NCI-H2029 (cell line): ENCODE measurements at regions not wholly inside any gene's neighbourhood (a gene's known extent, or its start where the extent isn't known, plus 50 kb on each side); places are given as distances from the start of the nearest gene placed in this dataset.

Source experiments
- DNase-seq: peaks from one replicate; lab custom pipeline; 2025; lab: John Stamatoyannopoulos, UW

GRCh38 chr2:120866071-120866470, 130.4 kb downstream of the GLI2 start:
- DNase-seq, result no peak

GRCh38 chr2:120866483-120867140, 130.9 kb downstream of the GLI2 start:
- no peak for DNase-seq

DNA sequence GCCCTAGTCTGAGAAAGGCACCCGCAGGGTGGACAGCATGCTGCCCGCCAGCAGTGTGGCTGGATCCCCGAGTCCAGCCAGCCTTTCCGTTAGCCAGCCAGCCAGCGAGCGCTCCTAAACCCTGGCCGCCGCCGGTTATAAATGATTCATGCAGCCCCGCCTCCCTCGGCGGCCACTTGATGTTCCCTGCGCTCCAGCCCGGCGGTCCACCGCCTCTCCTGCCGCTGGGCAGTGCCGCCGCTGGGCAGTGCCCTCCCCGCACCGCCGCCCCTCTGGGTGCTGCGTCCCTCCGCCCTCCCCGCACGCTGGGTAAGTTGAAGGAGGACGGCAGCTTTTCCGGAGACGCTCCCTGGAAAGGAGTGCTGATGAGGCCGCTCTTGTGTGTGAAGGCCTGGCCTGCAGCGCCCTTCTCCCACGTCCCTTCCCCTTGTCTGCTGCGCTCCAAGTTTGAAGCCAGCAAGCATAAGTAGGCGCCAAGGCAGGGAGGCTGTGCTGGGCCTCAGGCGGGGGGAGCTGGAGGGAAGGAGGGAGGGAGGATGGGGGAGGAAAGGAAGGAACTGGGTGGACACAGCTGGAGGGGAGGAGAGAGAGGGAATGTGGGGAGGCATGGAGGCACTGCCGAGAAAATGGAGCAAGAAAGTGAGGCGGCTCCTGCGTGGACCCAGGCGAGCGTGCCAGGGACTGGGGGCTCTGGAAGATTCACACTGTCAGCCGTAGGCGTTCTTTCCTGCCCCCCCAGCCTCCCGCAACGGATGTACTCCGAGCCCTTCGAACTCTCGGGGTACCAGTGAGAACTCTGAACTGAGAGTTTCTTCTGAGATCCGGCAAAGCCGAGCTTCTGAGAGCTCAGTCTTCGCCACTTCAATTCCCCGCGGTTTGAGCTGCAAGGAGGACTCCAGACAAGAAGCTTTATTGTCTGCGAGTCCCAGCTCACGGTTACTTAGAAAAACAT, 131.9 kb downstream of the GLI2 start:
- DNase-seq, result no peak

GRCh38 chr2:120868366-120868765, 132.7 kb downstream of the GLI2 start:
- DNase-seq, result no peak

GRCh38 chr2:120869036-120869729, 133.5 kb downstream of the GLI2 start:
- DNase-seq, result no peak

- DNase-seq, result no peak
These were observed 134.2 kb downstream of the GLI2 start for GRCh38 chr2:120869730-120870466.

DNA sequence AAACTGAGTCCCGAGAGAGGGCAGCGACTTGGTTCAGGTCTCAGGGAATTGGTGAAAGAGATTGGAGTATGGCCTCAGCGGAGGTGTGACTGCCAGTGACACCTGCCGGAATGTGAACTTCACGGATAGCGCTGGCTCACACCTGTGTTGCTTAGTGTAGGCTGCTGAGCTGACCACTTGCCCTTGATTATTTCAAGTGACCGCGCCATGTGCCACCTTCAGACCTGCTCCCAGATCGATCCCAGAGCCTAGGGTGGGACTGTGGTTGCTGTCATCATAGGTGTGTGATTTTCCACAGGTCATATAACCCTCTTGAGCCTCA, 134.8 kb downstream of the GLI2 start:
- DNase-seq, result no peak

GRCh38 chr2:120871016-120871635, 135.5 kb downstream of the GLI2 start:
- no peak for DNase-seq

DNA sequence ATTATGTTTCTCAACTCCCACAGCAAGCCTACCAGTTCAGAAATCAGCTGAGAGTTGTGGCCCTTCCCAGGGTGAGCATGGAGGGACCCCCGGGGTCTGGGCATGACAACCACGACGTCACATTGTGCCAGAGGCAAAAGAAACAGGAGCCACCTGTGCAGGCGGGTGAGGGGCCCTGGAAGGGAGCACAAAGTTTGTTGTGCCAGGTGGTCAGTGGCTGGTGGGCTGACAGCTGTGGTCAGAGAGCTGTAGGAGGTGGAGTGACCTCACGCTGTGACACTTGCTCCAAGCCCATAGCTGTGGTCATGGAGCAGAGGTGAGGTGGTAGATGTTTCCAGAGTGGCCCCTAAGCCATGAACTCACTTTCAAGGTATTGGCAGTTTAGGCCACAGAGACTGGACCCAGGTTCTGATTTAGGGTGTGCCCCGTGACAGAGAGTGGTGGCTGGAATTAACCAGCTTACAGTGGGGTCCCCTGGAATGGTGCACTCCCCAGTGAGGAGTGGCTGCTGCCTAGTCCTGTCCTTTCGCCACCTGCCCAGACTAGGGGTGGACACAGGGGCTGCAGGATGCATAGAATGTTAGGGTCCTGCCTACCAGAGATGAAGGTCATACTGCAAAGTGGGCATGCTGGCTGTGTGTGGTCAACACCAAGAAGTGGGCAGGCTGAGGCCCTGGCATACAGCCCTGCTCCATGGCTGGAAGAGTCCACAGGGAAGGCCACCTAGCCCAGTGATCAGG, 136.4 kb downstream of the GLI2 start:
- DNase-seq, result no peak

GRCh38 chr2:120873958-120874887, 138.6 kb downstream of the GLI2 start:
- DNase-seq, result no peak

DNA sequence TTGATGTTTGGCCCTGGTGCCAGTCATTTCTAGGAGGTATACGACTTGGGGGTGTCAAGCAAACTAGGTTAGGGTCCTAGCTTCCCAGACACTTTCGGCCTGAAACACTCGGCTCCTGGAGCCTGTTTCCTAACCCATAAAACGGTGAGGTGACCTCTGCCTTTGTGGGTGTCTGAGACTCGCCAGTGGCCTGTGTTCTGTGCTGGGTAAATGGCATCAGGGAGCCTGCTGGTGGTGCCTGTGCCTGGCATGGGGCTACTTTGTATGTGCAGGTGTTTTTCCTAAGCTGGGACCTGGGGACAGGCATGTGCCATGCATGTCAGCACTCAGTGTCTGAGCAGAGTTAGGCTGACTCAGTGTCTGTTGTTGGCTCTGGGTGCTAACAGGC, 139.2 kb downstream of the GLI2 start:
- no peak for DNase-seq

GRCh38 chr2:120875431-120875830, 139.8 kb downstream of the GLI2 start:
- no peak for DNase-seq

DNA sequence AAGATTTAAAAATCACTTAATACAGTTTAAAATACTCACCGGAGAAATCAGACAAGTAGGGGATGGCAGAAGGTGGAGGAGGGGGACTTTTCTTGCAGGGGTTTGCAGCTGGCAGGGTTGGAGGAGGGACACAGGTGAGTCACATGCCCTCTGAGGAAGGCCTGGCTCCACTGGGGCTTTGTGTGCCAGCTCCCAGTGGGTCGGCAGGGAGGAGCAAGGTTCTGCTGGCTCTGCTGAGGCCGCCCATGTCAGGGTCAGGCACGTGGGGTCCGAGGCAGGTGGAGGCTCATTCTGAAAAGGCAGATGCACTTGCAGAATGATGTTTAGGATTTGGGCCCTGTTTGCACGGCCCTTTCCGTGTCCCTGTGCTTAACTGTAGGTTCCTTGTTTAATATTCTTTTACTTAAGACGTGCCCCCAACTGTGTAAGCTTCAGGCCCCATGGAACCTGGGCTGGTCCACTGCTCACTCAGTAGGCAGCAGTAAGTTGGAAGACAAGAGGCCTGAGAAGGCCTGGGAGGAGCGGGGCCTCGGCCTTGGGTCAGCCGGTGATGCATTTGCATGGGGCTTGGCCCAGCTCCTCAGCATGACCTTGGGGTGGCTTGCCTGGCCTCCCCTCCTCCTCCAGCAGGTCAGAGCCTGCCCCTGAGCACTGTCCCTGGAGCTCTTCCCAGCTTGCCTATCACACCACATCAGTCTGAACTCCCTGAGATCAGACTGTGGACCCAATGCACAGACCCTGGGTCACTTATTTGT, 141.0 kb downstream of the GLI2 start:
- DNase-seq, result no peak

- no peak for DNase-seq
These were observed 141.7 kb downstream of the GLI2 start for GRCh38 chr2:120877409-120877808.

- no peak for DNase-seq
These were observed 143.3 kb downstream of the GLI2 start for GRCh38 chr2:120878970-120879369.

DNA sequence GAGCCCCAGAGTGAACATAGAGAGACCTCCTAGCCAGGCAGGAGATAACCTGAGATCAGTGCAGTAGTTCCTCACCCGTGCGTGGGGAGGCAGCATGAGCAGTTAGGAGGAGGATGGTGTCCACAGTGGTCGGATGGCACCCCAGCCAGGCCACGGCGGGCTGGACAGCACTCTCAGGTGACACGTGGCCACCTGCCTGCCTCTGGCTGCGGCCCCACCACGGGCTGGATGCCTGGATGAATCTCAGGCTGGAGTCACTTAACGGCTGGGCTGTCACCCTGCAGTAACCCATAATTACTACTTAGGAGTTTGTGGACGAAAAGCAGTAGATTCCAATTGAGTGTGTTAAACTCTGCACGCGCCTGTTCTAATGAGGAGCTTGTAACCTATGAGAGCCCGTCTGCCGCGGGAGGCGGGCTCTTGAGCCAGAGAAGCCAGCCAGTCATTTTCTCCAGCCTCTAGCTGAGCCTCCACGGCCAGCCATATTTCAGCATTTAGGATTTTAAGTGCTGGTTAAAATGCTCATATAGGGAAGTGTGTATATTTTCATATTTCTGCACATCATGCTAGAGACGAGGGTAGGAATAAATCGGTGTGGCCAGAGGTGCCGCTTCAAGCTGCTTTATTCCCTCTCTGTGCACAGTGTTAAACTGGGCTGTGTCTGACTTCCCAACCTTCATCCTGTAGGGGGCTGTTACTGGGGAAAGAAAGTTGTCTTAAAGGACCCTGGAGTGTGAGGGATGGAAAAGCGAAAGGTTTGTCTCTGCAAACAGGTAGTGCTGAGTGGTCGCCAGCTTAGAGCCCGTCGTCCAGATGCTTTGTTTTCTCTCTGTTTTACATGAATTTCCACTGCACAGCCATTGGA, 144.0 kb downstream of the GLI2 start:
- DNase-seq, result no peak

DNA sequence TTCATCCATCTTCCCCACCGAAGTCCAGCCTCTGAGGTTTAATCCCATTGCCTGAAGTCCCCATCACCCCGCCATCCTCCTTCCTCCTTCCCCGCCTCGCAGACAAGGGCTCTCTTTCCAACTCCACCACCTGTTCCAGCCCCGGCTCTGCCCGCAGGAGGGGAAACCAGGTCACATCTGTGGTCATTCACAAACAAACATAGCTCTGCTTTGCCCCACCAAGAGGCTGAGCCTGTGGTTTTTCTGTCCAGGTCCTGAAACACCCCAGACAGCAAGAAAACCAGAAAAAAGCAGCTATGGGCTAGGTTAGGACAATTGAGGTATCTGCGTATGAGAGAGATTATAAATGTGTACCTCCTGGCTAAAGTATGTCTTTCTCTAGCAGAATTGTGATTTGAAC, 144.7 kb downstream of the GLI2 start:
- no peak for DNase-seq
